ENCODE measurements at regions not wholly inside any gene's neighbourhood (a gene's known extent, or its start where the extent isn't known, plus 50 kb on each side); places are given as distances from the start of the nearest gene placed in this dataset.

- DNase-seq = no peak
Measured at GRCh38 chr2:226424971-226425370, 374.6 kb downstream of the IRS1 start.

- no peak for DNase-seq
Measured at GRCh38 chr2:226423498-226423960, 376.1 kb downstream of the IRS1 start.

- no peak for DNase-seq
Measured at GRCh38 chr2:226420646-226421045, 379.0 kb downstream of the IRS1 start.

GRCh38 chr2:226418521-226418920, 381.1 kb downstream of the IRS1 start:
- no peak for DNase-seq

- DNase-seq = no peak
Measured at GRCh38 chr2:226414335-226414734, 385.3 kb downstream of the IRS1 start.

GRCh38 chr2:226413498-226414130, 386.0 kb downstream of the IRS1 start:
- no peak for DNase-seq

GRCh38 chr2:226411727-226412360, 387.8 kb downstream of the IRS1 start:
- DNase-seq = no peak

- DNase-seq = no peak
Measured at GRCh38 chr2:226411205-226411604, 388.4 kb downstream of the IRS1 start.

- DNase-seq = no peak
Measured at GRCh38 chr2:226410247-226410835, 389.3 kb downstream of the IRS1 start.

- no peak for DNase-seq
Measured at GRCh38 chr2:226409134-226409533, 390.5 kb downstream of the IRS1 start.

GRCh38 chr2:226408141-226408540, 391.5 kb downstream of the IRS1 start:
- DNase-seq = no peak

GRCh38 chr2:226407135-226407534, 392.5 kb downstream of the IRS1 start:
- no peak for DNase-seq

GRCh38 chr2:226405465-226405864, 394.2 kb downstream of the IRS1 start:
- DNase-seq = no peak

- DNase-seq = no peak
Measured at GRCh38 chr2:226403369-226403768, 396.3 kb downstream of the IRS1 start.

- DNase-seq = no peak
Measured at GRCh38 chr2:226399006-226399405, 400.6 kb downstream of the IRS1 start.

GRCh38 chr2:226398580-226398979, 401.0 kb downstream of the IRS1 start:
- DNase-seq = no peak

GRCh38 chr2:226396541-226396940, 403.1 kb downstream of the IRS1 start:
- DNase-seq = no peak

- DNase-seq = no peak
Measured at GRCh38 chr2:226387499-226387942, 412.1 kb downstream of the IRS1 start.

GRCh38 chr2:226383461-226383860, 416.2 kb downstream of the IRS1 start:
- no peak for DNase-seq

GRCh38 chr2:226380679-226381078, 418.9 kb downstream of the IRS1 start:
- no peak for DNase-seq

GRCh38 chr2:226378753-226379705, 420.6 kb downstream of the IRS1 start:
- no peak for DNase-seq

- DNase-seq = no peak
Measured at GRCh38 chr2:226376516-226377180, 423.0 kb downstream of the IRS1 start.

GRCh38 chr2:226366920-226367319, 432.7 kb downstream of the IRS1 start:
- no peak for DNase-seq
